HG03565 (cell line): ENCODE measurements at regions not wholly inside any gene's neighbourhood (a gene's known extent, or its start where the extent isn't known, plus 50 kb on each side); places are given as distances from the start of the nearest gene placed in this dataset.

ENCODE experiments used
- ATAC-seq: cut with Tn5 transposase; IDR thresholded peaks from one replicate; pipeline ENCODE4 v1.9.1; 2021; ENCODE audit warnings: mild to moderate bottlenecking, moderate library complexity; ENCODE audit not compliant: unreplicated experiment

- ATAC-seq, result no peak
These were observed 60.3 kb upstream of the EML4 start for GRCh38 chr2:42108852-42109251.

GRCh38 chr2:42109959-42110640 is 59.1 kb upstream of the EML4 start:
- ATAC-seq, result no peak

- no peak for ATAC-seq
These were observed 58.4 kb upstream of the EML4 start for GRCh38 chr2:42110641-42111322.

DNA sequence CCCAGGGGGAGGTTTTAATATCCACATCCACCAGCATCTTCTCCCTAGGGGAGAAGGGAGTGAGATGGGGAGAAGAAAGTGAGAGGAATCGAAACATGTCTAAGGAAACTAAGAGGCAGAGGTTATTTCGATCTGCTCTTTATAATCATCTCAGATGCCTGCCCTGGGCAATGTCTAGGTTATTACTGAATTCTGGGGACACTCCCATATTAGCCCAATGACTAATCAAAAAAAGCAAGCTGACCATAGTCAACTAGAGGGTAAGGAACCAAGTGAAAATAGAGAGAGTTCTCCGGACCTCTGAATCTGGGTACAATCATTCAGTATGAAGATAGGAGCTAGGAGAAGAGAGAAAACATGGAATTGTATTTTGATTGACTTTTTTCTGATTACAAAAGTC is 56.7 kb upstream of the EML4 start:
- no peak for ATAC-seq

DNA sequence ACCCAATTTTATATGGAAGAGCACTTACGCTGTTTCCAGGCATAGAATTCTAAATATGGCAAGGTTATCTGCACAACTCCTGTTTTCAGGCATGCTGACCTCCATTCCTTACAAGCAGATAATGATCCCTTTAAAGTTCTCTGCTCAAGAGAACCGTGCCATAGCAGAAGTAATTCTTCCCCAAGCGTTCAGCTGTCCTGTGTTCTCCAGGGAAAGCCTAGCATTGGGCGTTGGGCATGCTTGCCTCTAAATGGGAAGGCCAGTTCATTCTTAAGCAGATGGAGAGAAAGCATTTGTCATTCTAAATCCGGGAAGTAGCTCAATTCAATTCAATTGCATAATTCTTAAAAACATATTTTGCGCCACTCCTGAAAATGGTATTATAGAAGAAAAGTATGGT is 55.7 kb upstream of the EML4 start:
- ATAC-seq, result no peak

GRCh38 chr2:42114091-42114490 is 55.1 kb upstream of the EML4 start:
- no peak for ATAC-seq

- ATAC-seq, result no peak
These were observed 53.6 kb upstream of the EML4 start for GRCh38 chr2:42115588-42115987.

- no peak for ATAC-seq
These were observed 52.7 kb upstream of the EML4 start for GRCh38 chr2:42116195-42117181.

- no peak for ATAC-seq
These were observed 52.0 kb upstream of the EML4 start for GRCh38 chr2:42117182-42117579.

- ATAC-seq, result peak; percentile 88
These were observed 51.0 kb upstream of the EML4 start for GRCh38 chr2:42117923-42118753.

GRCh38 chr2:42118754-42119569 is 50.2 kb upstream of the EML4 start:
- ATAC-seq, result no peak
